ENCODE measurements at regions not wholly inside any gene's neighbourhood (a gene's known extent, or its start where the extent isn't known, plus 50 kb on each side); places are given as distances from the start of the nearest gene placed in this dataset.

DNA sequence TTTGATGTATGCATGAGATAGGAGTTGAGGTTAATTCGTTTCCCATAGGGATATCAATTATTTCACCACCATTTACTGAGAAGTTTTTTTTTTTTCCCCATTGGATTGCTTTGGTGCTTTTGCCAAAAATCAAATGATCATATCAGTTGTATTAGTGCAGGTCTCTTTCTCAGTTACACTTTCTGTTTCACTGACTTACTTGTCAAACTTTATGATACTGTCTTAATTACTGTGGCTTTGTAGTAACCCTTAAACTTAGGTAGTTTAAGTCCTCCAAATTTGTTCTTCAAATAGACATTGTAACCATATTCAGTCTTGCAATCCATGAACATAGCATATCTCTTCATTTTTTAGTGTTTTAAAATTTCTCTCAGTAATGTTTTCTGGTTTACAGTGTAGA, 259.9 kb upstream of the SLCO3A1 start:
- TF ChIP-seq, protein P1, sequence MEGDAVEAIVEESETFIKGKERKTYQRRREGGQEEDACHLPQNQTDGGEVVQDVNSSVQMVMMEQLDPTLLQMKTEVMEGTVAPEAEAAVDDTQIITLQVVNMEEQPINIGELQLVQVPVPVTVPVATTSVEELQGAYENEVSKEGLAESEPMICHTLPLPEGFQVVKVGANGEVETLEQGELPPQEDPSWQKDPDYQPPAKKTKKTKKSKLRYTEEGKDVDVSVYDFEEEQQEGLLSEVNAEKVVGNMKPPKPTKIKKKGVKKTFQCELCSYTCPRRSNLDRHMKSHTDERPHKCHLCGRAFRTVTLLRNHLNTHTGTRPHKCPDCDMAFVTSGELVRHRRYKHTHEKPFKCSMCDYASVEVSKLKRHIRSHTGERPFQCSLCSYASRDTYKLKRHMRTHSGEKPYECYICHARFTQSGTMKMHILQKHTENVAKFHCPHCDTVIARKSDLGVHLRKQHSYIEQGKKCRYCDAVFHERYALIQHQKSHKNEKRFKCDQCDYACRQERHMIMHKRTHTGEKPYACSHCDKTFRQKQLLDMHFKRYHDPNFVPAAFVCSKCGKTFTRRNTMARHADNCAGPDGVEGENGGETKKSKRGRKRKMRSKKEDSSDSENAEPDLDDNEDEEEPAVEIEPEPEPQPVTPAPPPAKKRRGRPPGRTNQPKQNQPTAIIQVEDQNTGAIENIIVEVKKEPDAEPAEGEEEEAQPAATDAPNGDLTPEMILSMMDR (IDR thresholded peaks at IDR 0.05) = no peak
- TF ChIP-seq EZH2phosphoT487 (IDR thresholded peaks at IDR 0.05; ENCODE audit: borderline replicate concordance, low read depth) = no peak
- TF ChIP-seq, protein P2, sequence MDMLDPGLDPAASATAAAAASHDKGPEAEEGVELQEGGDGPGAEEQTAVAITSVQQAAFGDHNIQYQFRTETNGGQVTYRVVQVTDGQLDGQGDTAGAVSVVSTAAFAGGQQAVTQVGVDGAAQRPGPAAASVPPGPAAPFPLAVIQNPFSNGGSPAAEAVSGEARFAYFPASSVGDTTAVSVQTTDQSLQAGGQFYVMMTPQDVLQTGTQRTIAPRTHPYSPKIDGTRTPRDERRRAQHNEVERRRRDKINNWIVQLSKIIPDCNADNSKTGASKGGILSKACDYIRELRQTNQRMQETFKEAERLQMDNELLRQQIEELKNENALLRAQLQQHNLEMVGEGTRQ (IDR thresholded peaks at IDR 0.05; ENCODE audit: borderline replicate concordance, low read depth, low read length) = no peak
